Keratinocyte (primary cell): ENCODE measurements at regions not wholly inside any gene's neighbourhood (a gene's known extent, or its start where the extent isn't known, plus 50 kb on each side); places are given as distances from the start of the nearest gene placed in this dataset.

Experiments used
- DNase-seq: peaks from one replicate; pipeline ENCODE4 v3.0.0-alpha.2; 2011; ENCODE audit warnings: low read depth, missing footprints, low spot score
- FAIRE-seq: peaks from 2 replicates; lab custom pipeline; 2011; peaks lifted over from hg19 to GRCh38; lab: Jason Lieb, UNC
- H2AFZ ChIP-seq: 2 replicates; pipeline ENCODE4 v1.6.0; 2012; ENCODE audit warnings: low read length, control low read depth, inconsistent platforms; ENCODE audit not compliant: control insufficient read depth
- H3K27ac ChIP-seq: 2 replicates; pipeline ENCODE4 v1.5.1; 2011; ENCODE audit warnings: low read length; ENCODE audit not compliant: control insufficient read depth, insufficient read depth
- H3K27me3 ChIP-seq: 3 replicates; pipeline ENCODE4 v1.6.0; 2011; ENCODE audit warnings: low read length; ENCODE audit not compliant: control insufficient read depth, insufficient read depth; ENCODE audit errors: extremely low read depth
- H3K36me3 ChIP-seq, 2 experiments: 2 replicates in 1 of 2; 3 replicates in 1 of 2; pipeline ENCODE4 v1.5.1; 2011; ENCODE audit warnings: low read length in 2 of 2, mild to moderate bottlenecking in 1 of 2; ENCODE audit not compliant: control insufficient read depth in 2 of 2, insufficient read depth in 2 of 2; ENCODE audit errors: extremely low read depth in 1 of 2
- H3K4me1 ChIP-seq: 3 replicates; pipeline ENCODE4 v1.5.1; 2011; ENCODE audit warnings: low read length; ENCODE audit not compliant: control insufficient read depth, insufficient read depth; ENCODE audit errors: extremely low read depth
- H3K4me2 ChIP-seq: 3 replicates; pipeline ENCODE4 v1.6.0; 2011; ENCODE audit warnings: low read depth, low read length; ENCODE audit not compliant: control insufficient read depth, insufficient read depth; ENCODE audit errors: extremely low read depth
- H3K4me3 ChIP-seq, 3 experiments: fragments of 200-600 bp in 1 of 3; sonication (generic) in 1 of 3; 2 replicates in 2 of 3; 3 replicates in 1 of 3; pipeline ENCODE4 v1.5.1; 2011 to 2016; ENCODE audit warnings: low read length in 3 of 3, mild to moderate bottlenecking in 3 of 3, control low read depth in 2 of 3, inconsistent platforms in 1 of 3, low read depth in 1 of 3, mixed read lengths in 1 of 3, mixed run types in 1 of 3, moderate library complexity in 1 of 3; ENCODE audit not compliant: control insufficient read depth in 2 of 3, insufficient read depth in 2 of 3; ENCODE audit errors: extremely low read depth in 1 of 3
- H3K79me2 ChIP-seq: 2 replicates; pipeline ENCODE4 v1.6.0; 2012; ENCODE audit warnings: low read length; ENCODE audit not compliant: control insufficient read depth, insufficient read depth
- H3K9ac ChIP-seq: 3 replicates; pipeline ENCODE4 v1.6.0; 2011; ENCODE audit warnings: low read length; ENCODE audit not compliant: control insufficient read depth, insufficient read depth; ENCODE audit errors: extremely low read depth
- H3K9me1 ChIP-seq: 3 replicates; pipeline ENCODE4 v1.6.0; 2011; ENCODE audit warnings: low read length; ENCODE audit not compliant: control insufficient read depth, insufficient read depth; ENCODE audit errors: extremely low read depth
- H3K9me3 ChIP-seq: 2 replicates; pipeline ENCODE4 v1.5.1; 2012; ENCODE audit warnings: low read depth, low read length; ENCODE audit not compliant: control insufficient read depth
- H4K20me1 ChIP-seq: 3 replicates; pipeline ENCODE4 v1.6.0; 2011; ENCODE audit warnings: low read length; ENCODE audit not compliant: control insufficient read depth, insufficient read depth; ENCODE audit errors: extremely low read depth
- EZH2 ChIP-seq: IDR thresholded peaks from one replicate; pipeline ENCODE4 v1.6.1; 2012; ENCODE audit warnings: inconsistent platforms, mild to moderate bottlenecking, low read length, moderate library complexity
- dilution Hi-C: fragments of 300-500 bp; cut with MboI; formaldehyde crosslinking; loops from one replicate; pipeline ENCODE4 v1.7.0; 2020; ENCODE audit warnings: low sequenced_read_pairs; ENCODE audit not compliant: extremely low pct_ligation_motif_present
- TF ChIP-seq, protein P1 (sequence below), 3 experiments: IDR thresholded peaks in 1 of 3; conservative IDR thresholded peaks in 1 of 3; optimal IDR thresholded peaks in 1 of 3; 2 replicates in 2 of 3; 3 replicates in 1 of 3; pipeline versions ENCODE3 to v1.5.1; 2011; ENCODE audit warnings: low read length in 3 of 3, mild to moderate bottlenecking in 3 of 3, moderate library complexity in 2 of 3, control low read depth in 1 of 3, inconsistent platforms in 1 of 3; ENCODE audit not compliant: insufficient read depth in 2 of 3; ENCODE audit errors: extremely low read depth in 1 of 3

DNA sequence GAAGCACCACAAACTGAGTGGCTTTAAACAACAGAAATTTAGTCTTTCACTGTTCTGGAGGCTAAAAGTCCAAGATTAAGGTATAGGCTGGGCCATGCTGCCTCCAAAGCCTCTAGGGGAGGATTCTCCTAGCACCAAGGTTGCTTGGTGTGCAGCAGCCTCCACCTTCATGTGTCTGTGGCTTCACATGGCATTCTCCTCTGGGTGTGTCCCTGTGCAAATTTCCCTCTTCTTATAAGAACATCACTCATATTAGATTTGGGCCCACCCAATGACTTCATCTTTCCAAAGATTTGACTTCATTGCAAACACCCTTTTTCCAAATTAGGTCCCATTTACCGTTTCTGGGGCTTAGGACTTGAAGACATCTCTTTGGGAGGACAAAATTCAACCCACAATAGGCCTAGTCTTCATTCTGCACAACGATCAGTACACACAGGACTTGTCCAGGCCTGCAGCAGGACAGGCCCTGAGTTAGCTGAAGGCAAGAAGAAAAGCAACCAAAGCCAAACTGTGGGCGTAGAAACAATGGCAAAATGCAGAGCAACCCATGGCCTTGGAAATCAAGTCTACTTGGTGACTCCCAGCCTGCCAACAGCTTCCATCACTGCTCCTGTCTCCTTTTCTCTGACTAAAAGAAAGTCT is 521.2 kb upstream of the NBEA start:
- no peaks in the 10 kb centered on the region for H4K20me1 ChIP-seq
- no peak overlapping the region for H3K27ac ChIP-seq
- H3K4me3 ChIP-seq: peak overlapping the region in 1 of 3 experiments; percentile 9
- H3K4me1 ChIP-seq: peaks cover 24% of the 10 kb centered on the region
- peak overlapping the region; percentile 69 for H3K4me2 ChIP-seq
- DNase-seq (peak; percentile 60), FAIRE-seq (peak; percentile 62)
- H3K36me3 ChIP-seq: no peaks in the 10 kb centered on the region
- no peak overlapping the region for H3K9ac ChIP-seq
- TF ChIP-seq EZH2: no peak
- TF ChIP-seq, protein P1, sequence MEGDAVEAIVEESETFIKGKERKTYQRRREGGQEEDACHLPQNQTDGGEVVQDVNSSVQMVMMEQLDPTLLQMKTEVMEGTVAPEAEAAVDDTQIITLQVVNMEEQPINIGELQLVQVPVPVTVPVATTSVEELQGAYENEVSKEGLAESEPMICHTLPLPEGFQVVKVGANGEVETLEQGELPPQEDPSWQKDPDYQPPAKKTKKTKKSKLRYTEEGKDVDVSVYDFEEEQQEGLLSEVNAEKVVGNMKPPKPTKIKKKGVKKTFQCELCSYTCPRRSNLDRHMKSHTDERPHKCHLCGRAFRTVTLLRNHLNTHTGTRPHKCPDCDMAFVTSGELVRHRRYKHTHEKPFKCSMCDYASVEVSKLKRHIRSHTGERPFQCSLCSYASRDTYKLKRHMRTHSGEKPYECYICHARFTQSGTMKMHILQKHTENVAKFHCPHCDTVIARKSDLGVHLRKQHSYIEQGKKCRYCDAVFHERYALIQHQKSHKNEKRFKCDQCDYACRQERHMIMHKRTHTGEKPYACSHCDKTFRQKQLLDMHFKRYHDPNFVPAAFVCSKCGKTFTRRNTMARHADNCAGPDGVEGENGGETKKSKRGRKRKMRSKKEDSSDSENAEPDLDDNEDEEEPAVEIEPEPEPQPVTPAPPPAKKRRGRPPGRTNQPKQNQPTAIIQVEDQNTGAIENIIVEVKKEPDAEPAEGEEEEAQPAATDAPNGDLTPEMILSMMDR (optimal IDR thresholded peaks at IDR 0.05 in 1 of 3, IDR thresholded peaks at IDR 0.05 in 1 of 3, conservative IDR thresholded peaks at IDR 0.05 in 1 of 3; ENCODE audit: extremely low read depth in 1 of 3, insufficient read depth in 2 of 3, low read length in 3 of 3): no peak
- no peaks in the 10 kb centered on the region for H3K9me1 ChIP-seq
- H3K9me3 ChIP-seq: no peaks in the 10 kb centered on the region
- peak overlapping the region; percentile 75 for H2AFZ ChIP-seq
- dilution Hi-C loops: no loop called here
- no peaks in the 10 kb centered on the region for H3K27me3 ChIP-seq
- H3K79me2 ChIP-seq: no peaks in the 10 kb centered on the region

DNA sequence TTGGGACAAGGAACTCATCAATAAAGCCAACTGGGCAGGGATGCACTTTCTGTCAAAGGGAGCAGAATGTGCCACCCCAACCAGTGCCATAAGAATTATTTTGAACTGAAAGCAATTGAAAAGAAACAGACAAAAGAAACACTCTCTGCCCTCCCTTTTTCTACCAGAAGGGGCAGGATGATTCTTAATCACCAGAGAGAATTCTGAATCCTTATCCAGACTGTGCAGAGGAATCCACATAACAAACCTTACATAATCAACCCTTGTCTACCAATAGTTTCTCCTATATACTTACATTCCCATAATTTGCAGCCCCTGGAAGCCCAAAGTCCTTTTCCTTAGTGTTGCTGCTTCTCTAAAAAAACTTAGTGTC is 520.7 kb upstream of the NBEA start:
- Histone ChIP-seq H3K9me1 (no peaks in the 10 kb centered on the region), H2AFZ (peak overlapping the region; percentile 75), H4K20me1 (no peaks in the 10 kb centered on the region), H3K4me3 (peak overlapping the region in 1 of 3 experiments; percentile 9), H3K27me3 (no peaks in the 10 kb centered on the region), H3K36me3 (no peaks in the 10 kb centered on the region), H3K4me1 (peaks cover 24% of the 10 kb centered on the region), H3K9ac (no peak overlapping the region), H3K4me2 (peak overlapping the region; percentile 69), H3K79me2 (no peaks in the 10 kb centered on the region), H3K9me3 (no peaks in the 10 kb centered on the region), H3K27ac (peak overlapping the region; percentile 28)
- dilution Hi-C loops: no loop called here
- FAIRE-seq: no peak
- no peak for DNase-seq
- TF ChIP-seq, protein P1 (optimal IDR thresholded peaks at IDR 0.05 in 1 of 3, IDR thresholded peaks at IDR 0.05 in 1 of 3, conservative IDR thresholded peaks at IDR 0.05 in 1 of 3; ENCODE audit: extremely low read depth in 1 of 3, insufficient read depth in 2 of 3, low read length in 3 of 3): peak in 1 of 3 experiments; percentile 32
- no peak for TF ChIP-seq EZH2
